GM10266 (cell line): ENCODE measurements at regions not wholly inside any gene's neighbourhood (a gene's known extent, or its start where the extent isn't known, plus 50 kb on each side); places are given as distances from the start of the nearest gene placed in this dataset.

Source experiments
- DNase-seq: peaks from one replicate; pipeline ENCODE4 v3.0.0; 2012; ENCODE audit errors: extremely low spot score
- TF ChIP-seq, protein P1 (sequence below): IDR thresholded peaks from 2 replicates; pipeline ENCODE4 v1.5.1; 2012; ENCODE audit warnings: mild to moderate bottlenecking, low read depth; ENCODE audit not compliant: control insufficient read depth, insufficient read depth; ENCODE audit errors: missing control alignments

GRCh38 chr1:240709676-240710075 lies 97.7 kb upstream of the GREM2 start:
- DNase-seq, result no peak
- TF ChIP-seq, protein P1, sequence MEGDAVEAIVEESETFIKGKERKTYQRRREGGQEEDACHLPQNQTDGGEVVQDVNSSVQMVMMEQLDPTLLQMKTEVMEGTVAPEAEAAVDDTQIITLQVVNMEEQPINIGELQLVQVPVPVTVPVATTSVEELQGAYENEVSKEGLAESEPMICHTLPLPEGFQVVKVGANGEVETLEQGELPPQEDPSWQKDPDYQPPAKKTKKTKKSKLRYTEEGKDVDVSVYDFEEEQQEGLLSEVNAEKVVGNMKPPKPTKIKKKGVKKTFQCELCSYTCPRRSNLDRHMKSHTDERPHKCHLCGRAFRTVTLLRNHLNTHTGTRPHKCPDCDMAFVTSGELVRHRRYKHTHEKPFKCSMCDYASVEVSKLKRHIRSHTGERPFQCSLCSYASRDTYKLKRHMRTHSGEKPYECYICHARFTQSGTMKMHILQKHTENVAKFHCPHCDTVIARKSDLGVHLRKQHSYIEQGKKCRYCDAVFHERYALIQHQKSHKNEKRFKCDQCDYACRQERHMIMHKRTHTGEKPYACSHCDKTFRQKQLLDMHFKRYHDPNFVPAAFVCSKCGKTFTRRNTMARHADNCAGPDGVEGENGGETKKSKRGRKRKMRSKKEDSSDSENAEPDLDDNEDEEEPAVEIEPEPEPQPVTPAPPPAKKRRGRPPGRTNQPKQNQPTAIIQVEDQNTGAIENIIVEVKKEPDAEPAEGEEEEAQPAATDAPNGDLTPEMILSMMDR, result no peak

DNA sequence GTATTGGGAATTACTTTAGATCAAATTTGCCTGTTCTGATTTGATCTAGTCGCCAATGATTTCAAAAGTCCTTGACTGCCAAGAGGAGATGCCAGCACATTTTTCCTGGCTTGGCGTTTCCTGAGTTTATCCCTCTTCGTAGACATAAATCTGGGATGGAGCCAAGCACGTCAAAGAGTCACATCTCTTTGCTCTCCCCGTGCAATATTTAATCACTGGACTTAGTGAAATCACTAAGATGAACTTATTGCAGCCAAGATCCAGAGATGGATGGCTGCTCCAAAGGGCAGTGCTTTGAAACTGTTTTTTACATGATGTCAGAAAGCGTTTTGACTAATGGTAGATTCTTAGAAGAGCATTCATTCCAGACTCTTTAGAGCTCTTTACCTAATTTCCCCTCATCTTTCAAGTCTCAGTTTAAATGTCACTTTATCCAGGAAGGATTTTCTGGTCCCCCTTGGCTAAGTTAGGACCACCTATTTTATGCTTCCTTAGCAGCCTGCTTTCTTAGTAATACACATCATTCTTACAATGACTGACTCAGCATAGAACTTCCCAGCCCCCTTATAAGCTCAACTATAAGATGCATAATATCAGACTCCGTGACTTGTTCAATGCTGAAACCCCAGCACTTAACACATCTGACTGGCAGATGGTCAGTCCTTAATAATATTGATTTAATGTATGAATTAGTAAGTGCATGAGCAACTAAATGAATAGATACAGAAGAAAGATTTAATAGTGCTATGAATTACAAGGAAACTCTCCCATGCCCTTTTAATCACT lies 94.4 kb upstream of the GREM2 start:
- DNase-seq, result no peak
- TF ChIP-seq, protein P1, result no peak

GRCh38 chr1:240705579-240705978 lies 93.6 kb upstream of the GREM2 start:
- DNase-seq, result no peak
- TF ChIP-seq, protein P1, result no peak

GRCh38 chr1:240701412-240701811 lies 89.5 kb upstream of the GREM2 start:
- no peak for DNase-seq
- TF ChIP-seq, protein P1, result no peak

- TF ChIP-seq, protein P1, result no peak
- DNase-seq, result no peak
These were observed 83.5 kb upstream of the GREM2 start for GRCh38 chr1:240695416-240695815.

DNA sequence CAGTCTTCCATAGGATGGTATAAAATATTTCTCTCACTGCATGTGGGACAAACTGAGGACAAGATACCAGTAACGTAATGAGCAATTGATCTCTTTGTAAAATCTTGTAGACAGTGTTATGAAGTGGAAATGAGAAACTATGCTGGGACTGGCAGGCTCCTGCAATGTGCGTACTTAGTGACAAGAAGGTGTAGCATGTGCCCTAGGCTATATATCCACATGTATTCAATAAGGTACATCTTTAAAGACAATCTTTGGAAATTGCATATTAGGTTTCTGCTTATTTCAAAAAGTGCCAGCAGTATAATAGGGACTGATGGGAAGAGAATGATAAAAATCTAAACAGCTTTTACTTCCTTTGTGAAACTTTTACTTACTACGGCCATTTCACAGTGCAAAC lies 81.9 kb upstream of the GREM2 start:
- DNase-seq, result no peak
- TF ChIP-seq, protein P1, result no peak

GRCh38 chr1:240693036-240693435 lies 81.1 kb upstream of the GREM2 start:
- TF ChIP-seq, protein P1, result no peak
- DNase-seq, result no peak
